Keratinocyte (primary cell): ENCODE measurements at regions not wholly inside any gene's neighbourhood (a gene's known extent, or its start where the extent isn't known, plus 50 kb on each side); places are given as distances from the start of the nearest gene placed in this dataset.

ENCODE experiments used
- DNase-seq: peaks from one replicate; pipeline ENCODE4 v3.0.0-alpha.2; 2011; ENCODE audit warnings: low read depth, missing footprints, low spot score
- FAIRE-seq: peaks from 2 replicates; lab custom pipeline; 2011; peaks lifted over from hg19 to GRCh38; lab: Jason Lieb, UNC
- H2AFZ ChIP-seq: 2 replicates; pipeline ENCODE4 v1.6.0; 2012; ENCODE audit warnings: low read length, control low read depth, inconsistent platforms; ENCODE audit not compliant: control insufficient read depth
- H3K27ac ChIP-seq: 2 replicates; pipeline ENCODE4 v1.5.1; 2011; ENCODE audit warnings: low read length; ENCODE audit not compliant: control insufficient read depth, insufficient read depth
- H3K27me3 ChIP-seq: 3 replicates; pipeline ENCODE4 v1.6.0; 2011; ENCODE audit warnings: low read length; ENCODE audit not compliant: control insufficient read depth, insufficient read depth; ENCODE audit errors: extremely low read depth
- H3K36me3 ChIP-seq, 2 experiments: 2 replicates in 1 of 2; 3 replicates in 1 of 2; pipeline ENCODE4 v1.5.1; 2011; ENCODE audit warnings: low read length in 2 of 2, mild to moderate bottlenecking in 1 of 2; ENCODE audit not compliant: control insufficient read depth in 2 of 2, insufficient read depth in 2 of 2; ENCODE audit errors: extremely low read depth in 1 of 2
- H3K4me1 ChIP-seq: 3 replicates; pipeline ENCODE4 v1.5.1; 2011; ENCODE audit warnings: low read length; ENCODE audit not compliant: control insufficient read depth, insufficient read depth; ENCODE audit errors: extremely low read depth
- H3K4me2 ChIP-seq: 3 replicates; pipeline ENCODE4 v1.6.0; 2011; ENCODE audit warnings: low read depth, low read length; ENCODE audit not compliant: control insufficient read depth, insufficient read depth; ENCODE audit errors: extremely low read depth
- H3K4me3 ChIP-seq, 3 experiments: fragments of 200-600 bp in 1 of 3; sonication (generic) in 1 of 3; 2 replicates in 2 of 3; 3 replicates in 1 of 3; pipeline ENCODE4 v1.5.1; 2011 to 2016; ENCODE audit warnings: low read length in 3 of 3, mild to moderate bottlenecking in 3 of 3, control low read depth in 2 of 3, inconsistent platforms in 1 of 3, low read depth in 1 of 3, mixed read lengths in 1 of 3, mixed run types in 1 of 3, moderate library complexity in 1 of 3; ENCODE audit not compliant: control insufficient read depth in 2 of 3, insufficient read depth in 2 of 3; ENCODE audit errors: extremely low read depth in 1 of 3
- H3K79me2 ChIP-seq: 2 replicates; pipeline ENCODE4 v1.6.0; 2012; ENCODE audit warnings: low read length; ENCODE audit not compliant: control insufficient read depth, insufficient read depth
- H3K9ac ChIP-seq: 3 replicates; pipeline ENCODE4 v1.6.0; 2011; ENCODE audit warnings: low read length; ENCODE audit not compliant: control insufficient read depth, insufficient read depth; ENCODE audit errors: extremely low read depth
- H3K9me1 ChIP-seq: 3 replicates; pipeline ENCODE4 v1.6.0; 2011; ENCODE audit warnings: low read length; ENCODE audit not compliant: control insufficient read depth, insufficient read depth; ENCODE audit errors: extremely low read depth
- H3K9me3 ChIP-seq: 2 replicates; pipeline ENCODE4 v1.5.1; 2012; ENCODE audit warnings: low read depth, low read length; ENCODE audit not compliant: control insufficient read depth
- H4K20me1 ChIP-seq: 3 replicates; pipeline ENCODE4 v1.6.0; 2011; ENCODE audit warnings: low read length; ENCODE audit not compliant: control insufficient read depth, insufficient read depth; ENCODE audit errors: extremely low read depth
- EZH2 ChIP-seq: IDR thresholded peaks from one replicate; pipeline ENCODE4 v1.6.1; 2012; ENCODE audit warnings: inconsistent platforms, mild to moderate bottlenecking, low read length, moderate library complexity
- dilution Hi-C: fragments of 300-500 bp; cut with MboI; formaldehyde crosslinking; loops from one replicate; pipeline ENCODE4 v1.7.0; 2020; ENCODE audit warnings: low sequenced_read_pairs; ENCODE audit not compliant: extremely low pct_ligation_motif_present
- TF ChIP-seq, protein P1 (sequence below), 3 experiments: IDR thresholded peaks in 1 of 3; conservative IDR thresholded peaks in 1 of 3; optimal IDR thresholded peaks in 1 of 3; 2 replicates in 2 of 3; 3 replicates in 1 of 3; pipeline versions ENCODE3 to v1.5.1; 2011; ENCODE audit warnings: low read length in 3 of 3, mild to moderate bottlenecking in 3 of 3, moderate library complexity in 2 of 3, control low read depth in 1 of 3, inconsistent platforms in 1 of 3; ENCODE audit not compliant: insufficient read depth in 2 of 3; ENCODE audit errors: extremely low read depth in 1 of 3

DNA sequence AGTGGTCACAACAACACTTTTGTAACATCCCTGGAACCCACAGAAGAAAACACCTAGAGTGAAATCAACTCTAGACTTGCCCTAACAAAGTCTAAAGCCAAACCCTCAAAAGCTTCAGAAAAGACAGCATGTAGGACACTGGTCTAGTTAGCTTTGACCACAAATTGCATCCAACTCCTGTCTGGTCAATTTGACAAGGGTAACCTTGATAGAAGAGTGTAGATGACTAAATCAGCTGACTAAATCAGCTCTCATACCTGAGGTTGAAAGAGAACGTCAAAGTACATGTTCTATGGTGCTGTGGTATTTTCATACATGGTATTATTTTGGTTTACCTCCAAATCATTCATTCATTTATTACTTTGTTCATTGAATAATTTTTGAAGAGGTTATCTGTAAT is 272.8 kb downstream of the KLF5 start:
- no peaks in the 10 kb centered on the region for H3K36me3 ChIP-seq
- H3K4me1 ChIP-seq, result peaks cover 38% of the 10 kb centered on the region
- H2AFZ ChIP-seq, result no peak overlapping the region
- no peak overlapping the region for H3K4me2 ChIP-seq
- no peak for TF ChIP-seq EZH2
- TF ChIP-seq, protein P1, sequence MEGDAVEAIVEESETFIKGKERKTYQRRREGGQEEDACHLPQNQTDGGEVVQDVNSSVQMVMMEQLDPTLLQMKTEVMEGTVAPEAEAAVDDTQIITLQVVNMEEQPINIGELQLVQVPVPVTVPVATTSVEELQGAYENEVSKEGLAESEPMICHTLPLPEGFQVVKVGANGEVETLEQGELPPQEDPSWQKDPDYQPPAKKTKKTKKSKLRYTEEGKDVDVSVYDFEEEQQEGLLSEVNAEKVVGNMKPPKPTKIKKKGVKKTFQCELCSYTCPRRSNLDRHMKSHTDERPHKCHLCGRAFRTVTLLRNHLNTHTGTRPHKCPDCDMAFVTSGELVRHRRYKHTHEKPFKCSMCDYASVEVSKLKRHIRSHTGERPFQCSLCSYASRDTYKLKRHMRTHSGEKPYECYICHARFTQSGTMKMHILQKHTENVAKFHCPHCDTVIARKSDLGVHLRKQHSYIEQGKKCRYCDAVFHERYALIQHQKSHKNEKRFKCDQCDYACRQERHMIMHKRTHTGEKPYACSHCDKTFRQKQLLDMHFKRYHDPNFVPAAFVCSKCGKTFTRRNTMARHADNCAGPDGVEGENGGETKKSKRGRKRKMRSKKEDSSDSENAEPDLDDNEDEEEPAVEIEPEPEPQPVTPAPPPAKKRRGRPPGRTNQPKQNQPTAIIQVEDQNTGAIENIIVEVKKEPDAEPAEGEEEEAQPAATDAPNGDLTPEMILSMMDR (optimal IDR thresholded peaks at IDR 0.05 in 1 of 3, IDR thresholded peaks at IDR 0.05 in 1 of 3, conservative IDR thresholded peaks at IDR 0.05 in 1 of 3; ENCODE audit: extremely low read depth in 1 of 3, insufficient read depth in 2 of 3, low read length in 3 of 3), result no peak
- H4K20me1 ChIP-seq, result no peaks in the 10 kb centered on the region
- no peaks in the 10 kb centered on the region for H3K9me3 ChIP-seq
- H3K27me3 ChIP-seq, result no peaks in the 10 kb centered on the region
- DNase-seq (no peak), FAIRE-seq (peak; percentile 74)
- no peak overlapping the region for H3K9ac ChIP-seq
- peak overlapping the region; percentile 57 for H3K27ac ChIP-seq
- H3K9me1 ChIP-seq, result no peaks in the 10 kb centered on the region
- dilution Hi-C loops, result no loop called here
- no peak overlapping the region for H3K4me3 ChIP-seq
- no peaks in the 10 kb centered on the region for H3K79me2 ChIP-seq

DNA sequence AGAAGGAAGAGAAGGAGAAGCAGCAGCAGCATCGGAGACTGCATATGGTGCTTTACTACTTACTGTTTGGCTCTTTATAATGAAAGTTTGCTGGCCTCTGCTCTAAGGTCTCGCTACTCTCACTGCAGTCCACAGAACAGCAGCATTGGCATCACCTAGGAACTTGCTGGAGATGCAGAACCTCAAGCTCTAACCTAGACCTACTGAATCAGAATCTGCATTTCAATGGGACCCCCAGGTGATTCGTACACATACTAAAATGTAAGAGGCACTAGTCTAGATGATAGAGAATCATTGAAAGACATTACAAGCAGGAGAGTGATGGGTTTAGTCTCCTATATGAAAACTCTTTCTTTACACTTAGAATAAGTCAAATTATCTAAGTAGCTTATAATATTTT is 270.6 kb downstream of the KLF5 start:
- H3K79me2 ChIP-seq, result no peaks in the 10 kb centered on the region
- H3K27ac ChIP-seq, result no peak overlapping the region

DNA sequence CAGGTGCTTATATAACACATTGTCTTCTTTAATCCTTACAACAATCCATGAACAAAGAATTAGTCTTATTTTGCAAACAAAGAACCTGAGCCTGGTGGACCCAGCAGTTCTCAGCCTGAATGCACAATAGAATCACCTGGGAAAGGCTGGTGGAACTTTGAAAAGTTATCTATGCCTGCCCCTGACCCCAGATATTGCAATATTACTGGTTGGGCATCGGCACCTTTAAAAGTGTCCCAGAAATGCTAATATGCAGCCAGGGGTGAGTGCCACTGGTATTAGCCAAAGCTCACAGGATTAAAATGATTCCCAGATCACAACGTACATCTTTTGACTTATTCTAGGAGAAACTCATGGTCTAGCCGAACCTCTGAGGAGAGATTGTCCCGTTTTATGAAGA is 268.8 kb downstream of the KLF5 start:
- no peaks in the 10 kb centered on the region for H4K20me1 ChIP-seq
- DNase-seq (no peak), FAIRE-seq (no peak)
- no peaks in the 10 kb centered on the region for H3K79me2 ChIP-seq
- H3K4me2 ChIP-seq, result no peak overlapping the region
- H3K36me3 ChIP-seq, result no peaks in the 10 kb centered on the region
- dilution Hi-C loops, result no loop called here
- no peaks in the 10 kb centered on the region for H3K9me1 ChIP-seq
- H3K9ac ChIP-seq, result no peak overlapping the region
- TF ChIP-seq, protein P1 (optimal IDR thresholded peaks at IDR 0.05 in 1 of 3, IDR thresholded peaks at IDR 0.05 in 1 of 3, conservative IDR thresholded peaks at IDR 0.05 in 1 of 3; ENCODE audit: extremely low read depth in 1 of 3, insufficient read depth in 2 of 3, low read length in 3 of 3), result no peak
- TF ChIP-seq EZH2, result no peak
- no peak overlapping the region for H3K27ac ChIP-seq
- no peaks in the 10 kb centered on the region for H3K9me3 ChIP-seq
- no peak overlapping the region for H3K4me3 ChIP-seq
- peaks cover 22% of the 10 kb centered on the region for H3K4me1 ChIP-seq
- H3K27me3 ChIP-seq, result no peaks in the 10 kb centered on the region
- no peak overlapping the region for H2AFZ ChIP-seq

More for the DNA sequence above, 270.6 kb downstream of the KLF5 start:
- DNase-seq (no peak), FAIRE-seq (peak; percentile 41)
- no peaks in the 10 kb centered on the region for H3K9me3 ChIP-seq
- no peaks in the 10 kb centered on the region for H3K36me3 ChIP-seq
- no peak for TF ChIP-seq EZH2
- H3K9ac ChIP-seq, result no peak overlapping the region
- H4K20me1 ChIP-seq, result no peaks in the 10 kb centered on the region
- dilution Hi-C loops, result no loop called here
- H3K4me3 ChIP-seq, result no peak overlapping the region
- H2AFZ ChIP-seq, result no peak overlapping the region
- no peaks in the 10 kb centered on the region for H3K27me3 ChIP-seq
- H3K4me1 ChIP-seq, result peaks cover 32% of the 10 kb centered on the region
- H3K9me1 ChIP-seq, result no peaks in the 10 kb centered on the region
- no peak overlapping the region for H3K4me2 ChIP-seq
